KBM-7 (cell line): ENCODE measurements at regions not wholly inside any gene's neighbourhood (a gene's known extent, or its start where the extent isn't known, plus 50 kb on each side); places are given as distances from the start of the nearest gene placed in this dataset.

Experiments used
- DNase-seq: peaks from one replicate; pipeline ENCODE4 v3.0.0-alpha.2; 2015
- in situ Hi-C: fragments of 300-500 bp; cut with MboI; formaldehyde crosslinking; loops from 2 replicates; pipeline ENCODE4 v1.14.3; 2020; ENCODE audit warnings: low sequenced_read_pairs, low pct_unique_long_range_greater_than_20kb, mixed read lengths

GRCh38 chr2:49288902-49289700, 134.8 kb upstream of the FSHR start:
- no peak for DNase-seq
- in situ Hi-C loops: no loop called here

DNA sequence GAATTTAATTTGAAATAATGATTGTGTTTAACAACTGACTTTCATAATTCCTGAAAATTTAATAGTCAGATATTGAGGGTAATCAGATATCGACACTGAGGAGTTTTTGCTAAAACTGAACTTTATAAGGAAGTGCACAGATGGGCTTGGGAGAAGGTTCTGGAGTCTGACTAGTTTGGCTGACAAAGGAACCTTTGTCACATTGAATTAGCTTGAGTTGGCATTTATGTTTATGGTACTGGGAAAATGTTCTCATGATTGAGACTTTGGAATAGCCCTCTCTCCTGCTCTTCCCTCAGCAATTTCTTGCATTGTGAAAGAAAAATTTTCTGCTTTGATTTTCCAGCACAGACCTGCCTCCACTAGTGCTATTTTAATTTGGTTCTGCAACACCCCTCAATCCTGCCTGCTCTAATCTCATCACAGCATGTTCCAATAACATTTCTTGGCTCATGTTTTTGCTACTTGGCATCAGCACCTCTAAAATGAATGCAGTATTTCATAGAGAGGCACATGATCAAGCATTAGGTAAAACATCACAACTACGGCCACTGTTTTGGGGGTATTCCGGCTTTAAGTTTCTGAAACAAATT, 133.9 kb upstream of the FSHR start:
- DNase-seq: no peak
- in situ Hi-C loops: no loop called here

DNA sequence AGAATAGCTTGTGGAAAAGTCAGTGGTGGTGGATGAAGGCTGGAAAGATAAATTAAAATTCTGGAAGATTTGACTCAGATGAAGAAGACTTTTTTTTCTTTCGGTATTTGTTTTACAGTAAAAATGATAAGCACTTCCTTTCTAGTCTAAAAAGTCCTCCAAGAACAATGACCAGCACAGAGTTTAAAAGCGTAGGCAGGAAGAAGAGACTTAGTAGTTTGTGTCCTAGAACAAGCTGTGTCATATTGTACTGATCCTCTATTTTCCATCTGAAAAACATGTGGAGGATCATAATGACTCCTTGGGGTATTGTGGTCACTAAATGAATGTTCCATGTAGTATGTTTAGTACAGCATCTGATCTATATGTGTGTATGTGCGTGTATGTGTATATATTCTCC, 132.4 kb upstream of the FSHR start:
- no peak for DNase-seq
- in situ Hi-C loops: no loop called here

GRCh38 chr2:49286045-49286444, 131.7 kb upstream of the FSHR start:
- in situ Hi-C loops: no loop called here
- DNase-seq: no peak

- in situ Hi-C loops: no loop called here
- DNase-seq: no peak
Observed at GRCh38 chr2:49278561-49278960, 124.2 kb upstream of the FSHR start.

DNA sequence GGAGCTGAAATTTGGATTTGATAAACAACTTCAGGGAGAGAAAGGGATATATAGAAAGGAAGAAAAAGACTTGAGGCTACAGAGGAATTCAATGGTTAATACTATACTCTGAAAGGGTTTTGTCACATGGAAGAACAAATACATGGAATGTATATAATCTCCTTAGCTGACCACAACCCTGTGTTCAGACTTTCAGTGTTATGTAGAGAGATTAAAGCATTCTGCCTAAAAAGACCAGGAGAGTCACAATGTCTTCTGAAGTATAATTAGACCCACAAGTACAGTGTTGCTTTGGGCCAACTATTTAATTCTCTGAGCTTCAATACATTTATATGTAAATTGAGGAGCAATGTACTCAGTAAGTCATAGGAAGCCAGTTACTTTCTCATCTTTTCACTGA, 123.8 kb upstream of the FSHR start:
- DNase-seq: no peak
- in situ Hi-C loops: no loop called here

DNA sequence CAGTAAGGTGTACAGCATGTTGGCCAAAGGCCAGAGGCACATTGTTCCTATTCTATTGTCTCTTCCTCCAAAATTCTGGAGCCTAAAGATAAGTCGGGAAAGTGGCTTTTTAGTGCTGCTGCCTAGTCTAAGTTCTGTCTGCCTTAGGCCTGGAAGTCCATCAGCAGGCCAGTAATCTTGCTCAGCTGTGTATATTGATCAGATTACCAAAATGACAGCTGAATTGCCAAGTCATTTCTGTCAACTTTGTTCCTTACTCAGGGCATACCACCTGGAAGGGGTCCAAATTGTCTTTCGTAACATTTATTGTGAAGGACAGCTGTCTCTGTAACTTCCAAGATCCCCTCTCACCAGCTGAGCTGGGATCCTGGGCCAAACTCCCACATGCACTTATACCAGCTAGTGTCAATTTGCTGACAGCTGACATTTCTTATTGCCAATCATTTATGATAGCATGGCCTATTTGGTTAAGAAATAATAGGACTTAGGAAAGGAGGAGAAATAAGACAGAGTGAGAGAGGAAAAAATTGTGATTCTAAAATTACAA, 116.8 kb upstream of the FSHR start:
- DNase-seq: no peak
- in situ Hi-C loops: no loop called here

DNA sequence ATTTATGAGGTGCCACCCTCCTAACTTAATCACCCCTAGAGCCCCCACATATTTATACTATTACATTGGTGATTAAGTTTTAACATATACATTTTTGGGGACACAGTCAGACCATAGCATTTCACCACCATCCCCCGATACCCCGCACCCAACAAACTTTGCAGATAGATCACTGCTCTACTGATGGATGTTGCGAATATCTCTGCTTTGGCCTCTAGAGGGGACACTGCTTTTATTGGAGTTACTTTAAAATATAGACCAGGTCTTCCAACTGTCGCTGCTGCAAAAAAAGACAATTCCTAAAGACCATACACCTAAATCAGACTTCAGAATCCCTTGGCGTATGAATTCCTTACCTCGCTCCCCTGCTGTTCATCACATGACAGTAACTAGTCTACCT, 115.8 kb upstream of the FSHR start:
- DNase-seq: no peak
- in situ Hi-C loops: no loop called here

GRCh38 chr2:49265471-49265870, 111.2 kb upstream of the FSHR start:
- in situ Hi-C loops: no loop called here
- no peak for DNase-seq

DNA sequence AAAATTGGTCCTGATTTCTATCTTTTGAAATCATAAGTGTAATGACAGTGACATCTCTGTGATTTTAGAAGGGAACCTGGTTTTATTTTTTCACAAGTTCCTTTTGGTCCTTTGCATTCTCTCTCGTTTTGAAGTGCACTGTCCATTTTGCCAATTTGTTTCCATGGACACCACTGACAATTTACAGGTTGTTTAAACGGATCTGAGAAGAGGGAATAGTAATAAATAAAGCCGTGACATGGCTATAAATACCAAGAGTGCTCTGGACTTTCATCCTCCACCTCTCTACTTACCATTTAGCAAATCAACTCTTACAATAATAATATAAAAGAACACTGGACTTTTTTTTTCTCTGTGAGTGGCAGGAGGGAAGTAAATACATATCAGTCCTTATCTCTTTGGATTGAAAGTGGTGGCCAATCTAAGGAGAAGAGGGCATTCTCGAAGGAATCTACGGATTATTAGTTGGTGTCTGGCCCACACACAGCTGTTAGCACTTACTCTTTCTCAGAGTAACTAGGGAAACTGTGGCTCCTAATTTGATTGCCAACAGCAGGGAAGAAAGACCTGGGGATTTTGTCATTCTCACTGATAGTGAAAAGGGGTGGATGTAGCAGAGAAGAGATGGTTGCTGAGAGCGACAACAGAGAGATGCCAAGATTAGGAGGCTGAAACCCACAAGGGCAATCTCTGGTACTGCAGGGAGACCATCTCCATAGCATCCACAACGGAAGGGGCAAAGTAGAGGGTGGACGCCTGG, 108.7 kb upstream of the FSHR start:
- in situ Hi-C loops: no loop called here
- DNase-seq: no peak

DNA sequence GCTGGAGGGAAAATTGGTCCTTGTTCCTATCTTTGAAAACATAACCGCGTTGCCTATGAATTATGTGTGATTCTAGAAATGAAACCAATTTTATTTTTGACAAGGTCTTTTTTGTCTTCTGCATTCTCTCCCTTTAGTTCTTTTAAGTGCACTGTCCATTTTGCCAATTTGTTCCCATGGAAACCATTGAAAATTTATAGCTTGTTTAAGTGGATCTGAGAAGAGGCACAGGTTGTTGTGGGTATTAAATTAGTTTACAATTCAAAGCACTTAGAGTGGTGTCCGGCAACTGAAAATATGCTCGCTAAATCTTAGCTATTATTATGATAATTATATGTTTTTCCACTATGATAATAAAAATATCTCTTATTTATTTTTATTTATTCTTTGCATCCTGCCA, 107.5 kb upstream of the FSHR start:
- DNase-seq: no peak
- in situ Hi-C loops: no loop called here

DNA sequence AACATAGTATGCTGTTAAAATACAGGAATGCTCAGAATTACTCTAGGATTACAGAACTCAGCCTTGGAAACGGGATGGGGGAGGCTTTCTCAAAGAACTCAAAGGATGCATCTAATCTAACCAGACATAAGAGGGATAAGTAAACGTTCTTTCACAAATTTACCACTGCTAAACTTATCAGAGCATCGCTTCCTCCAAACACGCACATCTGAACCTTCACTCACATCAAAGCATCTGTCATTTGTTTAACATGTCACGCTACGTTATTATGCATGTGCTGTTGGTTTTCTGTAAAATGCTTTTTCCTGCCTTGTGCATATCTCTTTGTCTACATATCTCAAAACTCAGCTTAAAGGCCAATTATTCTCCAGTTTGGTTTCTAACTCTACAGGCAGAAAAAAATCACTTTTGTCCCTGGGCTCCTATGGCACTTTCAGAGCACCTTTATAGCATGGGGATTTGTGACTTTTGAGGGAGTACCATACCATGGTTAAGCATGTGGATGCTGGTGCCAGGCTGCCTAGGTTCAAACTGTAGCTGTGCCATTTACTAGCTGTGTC, 106.7 kb upstream of the FSHR start:
- no peak for DNase-seq
- in situ Hi-C loops: no loop called here

DNA sequence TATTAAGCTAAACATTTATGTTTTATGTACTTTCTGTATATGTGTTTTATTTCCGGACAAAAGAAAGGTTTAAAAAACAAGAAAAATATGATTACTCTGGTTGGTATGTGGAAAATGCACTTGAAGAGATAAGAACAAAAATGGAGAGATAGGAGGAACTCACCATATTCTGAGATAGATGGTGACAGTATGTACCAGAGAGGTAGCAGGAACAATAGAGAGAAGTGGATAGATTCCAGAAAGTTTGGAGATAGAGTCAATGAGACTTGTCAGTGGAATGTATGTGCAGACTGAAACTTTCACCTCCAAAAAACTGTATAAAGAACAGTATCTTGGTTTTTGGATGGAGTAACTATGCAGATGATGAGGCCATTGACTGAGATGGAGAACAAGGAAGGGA, 105.6 kb upstream of the FSHR start:
- no peak for DNase-seq
- in situ Hi-C loops: no loop called here

DNA sequence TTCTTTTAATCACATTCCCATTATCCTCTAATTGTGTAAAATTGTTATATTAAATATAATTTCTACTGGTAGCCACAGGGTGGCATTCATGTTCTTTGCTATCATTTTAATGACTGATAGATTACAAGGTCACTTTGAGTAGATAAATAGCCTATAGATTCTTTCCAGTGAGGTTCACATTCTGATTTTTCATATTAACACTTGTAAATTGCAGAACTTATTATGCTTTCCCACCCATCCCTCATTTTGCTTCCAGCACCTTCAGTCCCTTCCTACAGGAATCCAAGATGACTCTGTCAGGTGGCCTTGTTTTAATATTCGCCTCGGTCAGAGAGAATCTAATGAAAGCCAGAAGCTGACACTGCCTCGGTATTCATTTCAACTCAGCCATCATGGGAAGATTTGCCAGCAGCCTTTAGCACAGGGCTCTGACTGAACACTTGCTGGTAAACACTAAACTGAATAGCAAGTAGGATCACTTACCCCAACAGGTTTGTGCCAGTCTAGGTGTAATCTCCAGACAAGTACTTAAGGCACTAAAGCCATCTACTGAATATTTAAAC, 101.2 kb upstream of the FSHR start:
- in situ Hi-C loops: no loop called here
- DNase-seq: no peak

- DNase-seq: no peak
- in situ Hi-C loops: no loop called here
Observed at GRCh38 chr2:49254401-49254800, 100.1 kb upstream of the FSHR start.

GRCh38 chr2:49251766-49252165, 97.5 kb upstream of the FSHR start:
- in situ Hi-C loops: no loop called here
- DNase-seq: no peak

DNA sequence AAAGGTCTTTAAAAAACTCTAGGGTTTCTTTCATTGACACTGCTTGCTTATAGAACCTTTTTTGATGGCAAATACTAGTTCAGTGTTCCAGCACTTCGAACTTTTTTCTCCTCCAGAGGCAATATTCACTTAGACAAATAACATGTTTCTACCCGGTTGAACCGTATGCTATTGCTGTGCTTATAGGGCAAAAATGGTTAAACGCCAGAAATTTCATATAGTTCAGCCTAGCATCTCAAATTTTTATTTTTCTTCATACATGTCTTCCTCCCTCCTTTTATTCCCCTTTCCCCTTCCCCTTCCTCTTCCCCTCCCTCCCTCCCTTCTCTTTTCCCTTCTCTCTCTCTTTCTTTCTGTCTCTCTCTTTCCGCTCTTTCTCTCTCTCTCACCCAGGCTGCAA, 96.9 kb upstream of the FSHR start:
- DNase-seq: no peak
- in situ Hi-C loops: no loop called here

DNA sequence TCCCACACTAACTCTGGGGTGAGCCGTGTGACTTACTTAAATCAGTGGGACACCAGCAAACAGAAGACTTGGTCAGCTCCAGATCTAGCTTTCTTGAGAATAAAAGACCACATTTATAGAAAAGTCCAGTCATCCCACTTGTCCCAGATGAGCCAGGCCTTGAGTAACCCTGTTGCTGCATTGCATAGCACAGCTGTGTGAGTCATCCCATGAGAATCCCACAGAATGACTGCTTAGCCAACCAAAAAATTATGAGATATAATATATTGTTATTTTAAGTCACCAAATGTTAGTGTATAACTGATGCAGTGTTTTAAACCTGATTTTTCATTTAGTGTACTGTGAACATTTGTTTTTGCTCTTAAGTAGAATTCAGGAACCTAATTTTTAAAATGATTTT, 94.2 kb upstream of the FSHR start:
- in situ Hi-C loops: no loop called here

DNA sequence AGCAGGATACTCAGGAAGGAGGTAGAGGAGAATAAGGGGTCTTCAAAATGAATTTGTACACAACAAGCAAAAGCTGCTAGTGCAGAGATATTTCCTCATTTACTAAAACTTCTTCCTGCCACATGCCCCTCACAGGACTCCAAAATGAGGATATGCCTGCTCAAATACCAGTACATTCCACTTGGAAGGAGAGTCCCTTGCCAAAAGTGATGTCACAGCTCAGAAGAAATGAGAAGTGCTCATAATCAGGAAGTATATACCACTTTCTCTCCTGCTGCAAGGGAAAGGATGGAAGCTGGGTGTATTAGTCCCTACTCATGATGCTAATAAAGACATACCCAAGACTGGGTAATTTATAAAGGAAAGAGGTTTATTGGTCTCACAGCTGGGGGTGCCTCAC, 87.7 kb upstream of the FSHR start:
- DNase-seq: no peak
- in situ Hi-C loops: no loop called here

More for the DNA sequence above, 94.2 kb upstream of the FSHR start:
- DNase-seq: no peak

DNA sequence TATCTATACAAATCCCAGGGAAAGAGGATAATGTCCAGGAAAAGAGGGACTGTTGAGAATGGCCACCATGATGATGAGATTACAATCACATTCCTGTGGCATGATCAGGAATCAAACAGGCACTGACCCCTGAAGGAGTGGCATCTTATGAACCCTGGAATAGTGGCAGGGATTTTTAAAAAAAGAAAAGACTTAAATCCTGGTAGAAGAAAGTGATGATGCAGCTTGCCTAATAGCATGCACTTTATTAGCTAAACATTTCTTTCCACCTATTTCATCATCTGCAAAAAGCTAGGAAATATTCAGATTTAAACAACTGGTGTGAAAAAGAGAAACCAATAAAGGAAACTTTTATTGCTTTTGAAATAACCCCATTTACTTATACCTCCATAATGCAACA, 87.2 kb upstream of the FSHR start:
- DNase-seq: no peak
- in situ Hi-C loops: no loop called here
